ENCODE measurements at regions not wholly inside any gene's neighbourhood (a gene's known extent, or its start where the extent isn't known, plus 50 kb on each side); places are given as distances from the start of the nearest gene placed in this dataset.
"Not testable (repeated sequence)": the region's sequence is repeated elsewhere in the genome, so short reads cannot be mapped to it uniquely, and the experiment has no call there.

DNA sequence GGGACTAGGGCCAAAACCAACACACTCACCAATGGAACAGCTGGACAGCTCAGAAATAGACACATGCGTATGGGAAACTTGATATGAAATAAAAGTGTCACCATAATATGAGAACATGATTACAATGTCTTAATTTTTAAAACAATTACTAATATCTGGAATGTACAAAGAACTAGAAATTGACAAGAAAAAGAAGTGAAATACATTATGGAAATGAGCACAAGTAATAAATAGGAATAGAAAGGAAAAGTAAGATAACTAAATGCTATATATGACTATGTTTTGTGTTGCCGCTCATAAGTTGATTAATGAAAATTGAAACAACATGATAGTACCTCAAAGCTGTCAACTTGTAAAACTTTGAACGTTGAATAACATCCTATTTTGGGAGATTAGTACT, 801.1 kb downstream of the SLITRK5 start:
- 75 to 77% methylated on average over 3 of the region's 3 CpGs for WGBS, 2 donors
- Histone ChIP-seq H3K27me3 (ENCODE audit: control insufficient read depth in 1 of 2, insufficient read depth in 2 of 2, low read length in 2 of 2) (no peaks in the 10 kb centered on the region), H3K4me3 (ENCODE audit: low read depth in 1 of 2, low read length in 2 of 2) (no peak overlapping the region), H3K27ac (ENCODE audit: low read depth in 2 of 2, low read length in 1 of 2) (no peak overlapping the region), H3K9me3 (ENCODE audit: control insufficient read depth in 2 of 2, insufficient read depth in 1 of 2, low read depth in 1 of 2, low read length in 1 of 2) (no peaks in the 10 kb centered on the region), H3K36me3 (ENCODE audit: control insufficient read depth in 2 of 2, insufficient read depth in 2 of 2, low read length in 1 of 2) (no peaks in the 10 kb centered on the region), H3K4me1 (ENCODE audit: control insufficient read depth in 2 of 2, insufficient read depth in 2 of 2, low read length in 1 of 2) (no peaks in the 10 kb centered on the region)

DNA sequence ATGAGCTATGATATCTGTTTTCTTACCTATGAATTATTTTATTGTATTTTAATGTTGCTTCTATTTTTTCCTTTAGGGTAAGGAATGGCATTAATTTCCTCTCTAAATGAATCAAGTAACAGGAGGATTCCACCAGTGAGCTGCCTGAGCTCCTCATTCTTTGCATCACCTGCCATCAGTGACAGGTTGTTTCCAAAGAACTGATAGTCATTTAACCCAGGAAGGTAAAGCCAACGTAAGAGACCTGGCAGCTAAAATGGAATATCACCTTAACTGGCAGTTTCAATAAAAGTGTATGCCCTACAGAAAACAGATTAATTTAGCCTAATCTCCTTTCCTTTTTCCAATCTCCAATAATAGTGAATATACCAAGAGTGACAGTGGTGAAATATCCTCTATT, 812.0 kb downstream of the SLITRK5 start:
- 80 to 84% methylated on average over 1 of the region's 1 CpG for WGBS, 2 donors

DNA sequence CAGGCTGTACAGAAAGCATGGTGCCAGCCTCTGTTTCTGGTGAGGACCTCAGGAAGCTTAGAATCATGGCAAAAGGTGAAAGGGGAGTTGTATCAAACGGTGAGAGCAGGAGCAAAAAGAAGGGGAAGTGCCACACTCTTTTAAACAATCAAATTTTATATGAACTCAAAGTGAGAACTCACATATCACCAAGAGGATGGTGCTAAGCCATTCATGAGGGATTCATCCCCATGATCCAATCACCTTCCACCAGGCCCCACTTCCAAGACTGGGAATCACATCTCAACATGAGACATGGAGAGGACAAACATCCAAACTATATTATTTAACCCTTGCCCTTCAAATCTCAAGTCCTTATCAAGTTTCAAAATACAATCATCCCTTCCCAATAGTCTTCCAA, 836.7 kb downstream of the SLITRK5 start:
- peaks cover 5 to 10% of the 10 kb centered on the region in 2 donors for H3K9me3 ChIP-seq (ENCODE audit: control insufficient read depth in 2 of 2, insufficient read depth in 1 of 2, low read depth in 1 of 2, low read length in 1 of 2)
- no peak overlapping the region for H3K4me3 ChIP-seq (ENCODE audit: low read depth in 1 of 2, low read length in 2 of 2)
- no peaks in the 10 kb centered on the region for H3K36me3 ChIP-seq (ENCODE audit: control insufficient read depth in 2 of 2, insufficient read depth in 2 of 2, low read length in 1 of 2)
- no peak overlapping the region for H3K27ac ChIP-seq (ENCODE audit: low read depth in 2 of 2, low read length in 1 of 2)
- H3K4me1 ChIP-seq (ENCODE audit: control insufficient read depth in 2 of 2, insufficient read depth in 2 of 2, low read length in 1 of 2), result no peaks in the 10 kb centered on the region
- 35 to 38% methylated on average over 1 of the region's 1 CpG for WGBS, 2 donors
- H3K27me3 ChIP-seq (ENCODE audit: control insufficient read depth in 1 of 2, insufficient read depth in 2 of 2, low read length in 2 of 2), result no peaks in the 10 kb centered on the region

More for the DNA sequence above, 812.0 kb downstream of the SLITRK5 start:
- no peaks in the 10 kb centered on the region for H3K4me1 ChIP-seq (ENCODE audit: control insufficient read depth in 2 of 2, insufficient read depth in 2 of 2, low read length in 1 of 2)
- H3K36me3 ChIP-seq (ENCODE audit: control insufficient read depth in 2 of 2, insufficient read depth in 2 of 2, low read length in 1 of 2), result no peaks in the 10 kb centered on the region
- no peaks in the 10 kb centered on the region for H3K9me3 ChIP-seq (ENCODE audit: control insufficient read depth in 2 of 2, insufficient read depth in 1 of 2, low read depth in 1 of 2, low read length in 1 of 2)
- H3K4me3 ChIP-seq (ENCODE audit: low read depth in 1 of 2, low read length in 2 of 2), result no peak overlapping the region
- H3K27ac ChIP-seq (ENCODE audit: low read depth in 2 of 2, low read length in 1 of 2), result no peak overlapping the region
- no peaks in the 10 kb centered on the region for H3K27me3 ChIP-seq (ENCODE audit: control insufficient read depth in 1 of 2, insufficient read depth in 2 of 2, low read length in 2 of 2)

GRCh38 chr13:88512993-88513392, 841.8 kb downstream of the SLITRK5 start:
- WGBS, 2 donors, result 91 to 97% methylated on average over 1 to 2 of the region's 3 CpGs
- not testable (repeated sequence) for H3K9me3 ChIP-seq (ENCODE audit: control insufficient read depth in 2 of 2, insufficient read depth in 1 of 2, low read depth in 1 of 2, low read length in 1 of 2); H3K27me3 ChIP-seq (ENCODE audit: control insufficient read depth in 1 of 2, insufficient read depth in 2 of 2, low read length in 2 of 2)

DNA sequence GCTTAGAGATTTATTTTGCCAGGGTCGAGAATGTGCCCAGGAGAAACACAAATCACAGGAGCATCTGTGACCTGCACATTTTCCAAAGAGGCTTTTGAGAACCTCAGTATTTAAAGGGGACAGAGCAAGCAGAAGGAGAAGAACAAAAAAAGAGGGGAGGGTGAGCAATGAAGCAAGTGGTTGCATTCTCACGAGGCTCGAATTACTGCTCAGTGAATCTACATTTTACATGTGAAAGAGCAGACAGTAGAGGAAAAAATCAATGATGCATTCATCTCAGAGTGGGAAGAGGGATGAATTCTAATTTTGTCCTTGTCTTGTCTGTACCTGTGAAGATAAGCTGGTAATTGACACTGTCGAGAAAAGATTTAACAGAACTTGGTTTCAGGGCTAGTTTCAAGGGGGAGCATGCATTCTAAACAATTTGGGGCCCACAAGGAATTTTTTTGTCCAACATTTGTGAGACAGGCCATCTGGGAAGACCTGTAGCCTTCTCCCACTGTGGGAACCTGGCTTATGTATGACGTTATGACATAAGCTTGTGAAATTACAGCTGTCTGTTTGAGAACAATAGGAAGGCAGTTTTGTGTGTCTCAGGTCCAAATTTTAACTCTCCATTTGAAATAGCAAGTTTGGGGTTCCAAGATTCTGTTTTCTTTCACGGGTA, 855.1 kb downstream of the SLITRK5 start:
- no peaks in the 10 kb centered on the region for H3K4me1 ChIP-seq (ENCODE audit: control insufficient read depth in 2 of 2, insufficient read depth in 2 of 2, low read length in 1 of 2)
- WGBS, 2 donors, result 61 to 66% methylated on average over 6 of the region's 6 CpGs

More at GRCh38 chr13:88512993-88513392, 841.8 kb downstream of the SLITRK5 start:
- H3K4me3 ChIP-seq (ENCODE audit: low read depth in 1 of 2, low read length in 2 of 2); H3K36me3 ChIP-seq (ENCODE audit: control insufficient read depth in 2 of 2, insufficient read depth in 2 of 2, low read length in 1 of 2); H3K4me1 ChIP-seq (ENCODE audit: control insufficient read depth in 2 of 2, insufficient read depth in 2 of 2, low read length in 1 of 2); H3K27ac ChIP-seq (ENCODE audit: low read depth in 2 of 2, low read length in 1 of 2): not testable (repeated sequence)

DNA sequence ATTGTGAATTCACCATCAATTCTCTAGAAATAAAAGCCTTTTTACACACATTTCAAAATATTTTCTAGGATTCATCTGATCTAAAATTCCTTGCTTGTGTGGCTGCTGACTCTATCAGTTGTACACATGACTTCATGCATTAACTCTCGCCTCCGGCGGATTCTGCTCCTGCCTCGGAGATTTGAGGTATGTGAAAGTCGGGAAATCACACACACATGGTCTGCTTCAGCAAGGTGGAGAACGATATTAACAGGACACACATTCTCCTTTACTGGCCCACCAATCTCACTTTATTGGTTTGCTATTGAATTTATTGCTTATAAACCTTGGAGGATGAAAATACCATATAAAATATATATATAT, 855.7 kb downstream of the SLITRK5 start:
- WGBS, 2 donors, result 92 to 94% methylated on average over 6 of the region's 6 CpGs

More for the DNA sequence above, 855.1 kb downstream of the SLITRK5 start:
- H3K9me3 ChIP-seq (ENCODE audit: control insufficient read depth in 2 of 2, insufficient read depth in 1 of 2, low read depth in 1 of 2, low read length in 1 of 2), result peaks cover 0 to 2% of the 10 kb centered on the region in 2 donors
- no peaks in the 10 kb centered on the region for H3K36me3 ChIP-seq (ENCODE audit: control insufficient read depth in 2 of 2, insufficient read depth in 2 of 2, low read length in 1 of 2)
- no peak overlapping the region for H3K4me3 ChIP-seq (ENCODE audit: low read depth in 1 of 2, low read length in 2 of 2)
- H3K27me3 ChIP-seq (ENCODE audit: control insufficient read depth in 1 of 2, insufficient read depth in 2 of 2, low read length in 2 of 2), result no peaks in the 10 kb centered on the region
- H3K27ac ChIP-seq (ENCODE audit: low read depth in 2 of 2, low read length in 1 of 2), result no peak overlapping the region

GRCh38 chr13:88541994-88542393, 870.8 kb downstream of the SLITRK5 start:
- no peak overlapping the region for H3K27ac ChIP-seq (ENCODE audit: low read depth in 2 of 2, low read length in 1 of 2)
- H3K4me1 ChIP-seq (ENCODE audit: control insufficient read depth in 2 of 2, insufficient read depth in 2 of 2, low read length in 1 of 2), result no peaks in the 10 kb centered on the region
- WGBS, 2 donors, result 90 to 94% methylated on average over 1 of the region's 1 CpG
- H3K27me3 ChIP-seq (ENCODE audit: control insufficient read depth in 1 of 2, insufficient read depth in 2 of 2, low read length in 2 of 2), result no peaks in the 10 kb centered on the region
- no peaks in the 10 kb centered on the region for H3K9me3 ChIP-seq (ENCODE audit: control insufficient read depth in 2 of 2, insufficient read depth in 1 of 2, low read depth in 1 of 2, low read length in 1 of 2)
- H3K36me3 ChIP-seq (ENCODE audit: control insufficient read depth in 2 of 2, insufficient read depth in 2 of 2, low read length in 1 of 2), result no peaks in the 10 kb centered on the region
- H3K4me3 ChIP-seq (ENCODE audit: low read depth in 1 of 2, low read length in 2 of 2), result no peak overlapping the region

More for the DNA sequence above, 855.7 kb downstream of the SLITRK5 start:
- Histone ChIP-seq H3K36me3 (ENCODE audit: control insufficient read depth in 2 of 2, insufficient read depth in 2 of 2, low read length in 1 of 2) (no peaks in the 10 kb centered on the region), H3K27ac (ENCODE audit: low read depth in 2 of 2, low read length in 1 of 2) (no peak overlapping the region), H3K9me3 (ENCODE audit: control insufficient read depth in 2 of 2, insufficient read depth in 1 of 2, low read depth in 1 of 2, low read length in 1 of 2) (peaks cover 0 to 2% of the 10 kb centered on the region in 2 donors), H3K4me3 (ENCODE audit: low read depth in 1 of 2, low read length in 2 of 2) (no peak overlapping the region), H3K27me3 (ENCODE audit: control insufficient read depth in 1 of 2, insufficient read depth in 2 of 2, low read length in 2 of 2) (no peaks in the 10 kb centered on the region), H3K4me1 (ENCODE audit: control insufficient read depth in 2 of 2, insufficient read depth in 2 of 2, low read length in 1 of 2) (no peaks in the 10 kb centered on the region)

GRCh38 chr13:88544836-88545235, 873.7 kb downstream of the SLITRK5 start:
- H3K27me3 ChIP-seq (ENCODE audit: control insufficient read depth in 1 of 2, insufficient read depth in 2 of 2, low read length in 2 of 2), result no peaks in the 10 kb centered on the region
- H3K36me3 ChIP-seq (ENCODE audit: control insufficient read depth in 2 of 2, insufficient read depth in 2 of 2, low read length in 1 of 2), result no peaks in the 10 kb centered on the region
- 44 to 86% methylated on average over 1 of the region's 1 CpG for WGBS, 2 donors
- no peaks in the 10 kb centered on the region for H3K9me3 ChIP-seq (ENCODE audit: control insufficient read depth in 2 of 2, insufficient read depth in 1 of 2, low read depth in 1 of 2, low read length in 1 of 2)
- H3K27ac ChIP-seq (ENCODE audit: low read depth in 2 of 2, low read length in 1 of 2), result no peak overlapping the region
- no peak overlapping the region for H3K4me3 ChIP-seq (ENCODE audit: low read depth in 1 of 2, low read length in 2 of 2)
- no peaks in the 10 kb centered on the region for H3K4me1 ChIP-seq (ENCODE audit: control insufficient read depth in 2 of 2, insufficient read depth in 2 of 2, low read length in 1 of 2)

GRCh38 chr13:88552966-88553365, 881.8 kb downstream of the SLITRK5 start:
- WGBS, 2 donors, result 86 to 91% methylated on average over 2 of the region's 2 CpGs
- no peaks in the 10 kb centered on the region for H3K9me3 ChIP-seq (ENCODE audit: control insufficient read depth in 2 of 2, insufficient read depth in 1 of 2, low read depth in 1 of 2, low read length in 1 of 2)
- no peaks in the 10 kb centered on the region for H3K36me3 ChIP-seq (ENCODE audit: control insufficient read depth in 2 of 2, insufficient read depth in 2 of 2, low read length in 1 of 2)
- H3K27me3 ChIP-seq (ENCODE audit: control insufficient read depth in 1 of 2, insufficient read depth in 2 of 2, low read length in 2 of 2), result no peaks in the 10 kb centered on the region
- no peak overlapping the region for H3K27ac ChIP-seq (ENCODE audit: low read depth in 2 of 2, low read length in 1 of 2)
- no peaks in the 10 kb centered on the region for H3K4me1 ChIP-seq (ENCODE audit: control insufficient read depth in 2 of 2, insufficient read depth in 2 of 2, low read length in 1 of 2)
- H3K4me3 ChIP-seq (ENCODE audit: low read depth in 1 of 2, low read length in 2 of 2), result no peak overlapping the region

DNA sequence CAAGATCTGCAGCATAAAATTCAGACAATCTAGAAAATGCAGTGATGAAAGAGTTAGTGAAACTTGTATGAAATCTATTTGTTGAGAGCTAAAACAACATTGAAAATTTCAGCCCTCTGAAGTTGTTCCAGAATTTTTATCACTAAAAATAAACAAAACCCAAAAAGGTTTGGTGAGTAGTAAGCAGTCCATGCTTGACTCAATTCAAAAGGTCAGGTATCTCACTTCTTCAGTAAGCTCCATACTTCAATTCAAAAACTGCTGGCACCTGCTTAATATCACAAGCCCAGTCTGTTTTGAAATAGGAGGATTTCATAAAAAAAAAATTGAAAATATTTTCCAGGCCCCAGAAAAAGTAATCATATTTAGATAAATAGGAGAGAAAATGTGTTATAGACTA, 894.4 kb downstream of the SLITRK5 start:
- no peak overlapping the region for H3K27ac ChIP-seq (ENCODE audit: low read depth in 2 of 2, low read length in 1 of 2)
- no peaks in the 10 kb centered on the region for H3K36me3 ChIP-seq (ENCODE audit: control insufficient read depth in 2 of 2, insufficient read depth in 2 of 2, low read length in 1 of 2)
- no peaks in the 10 kb centered on the region for H3K4me1 ChIP-seq (ENCODE audit: control insufficient read depth in 2 of 2, insufficient read depth in 2 of 2, low read length in 1 of 2)
- H3K9me3 ChIP-seq (ENCODE audit: control insufficient read depth in 2 of 2, insufficient read depth in 1 of 2, low read depth in 1 of 2, low read length in 1 of 2), result no peaks in the 10 kb centered on the region
- no peaks in the 10 kb centered on the region for H3K27me3 ChIP-seq (ENCODE audit: control insufficient read depth in 1 of 2, insufficient read depth in 2 of 2, low read length in 2 of 2)
- H3K4me3 ChIP-seq (ENCODE audit: low read depth in 1 of 2, low read length in 2 of 2), result no peak overlapping the region

All from esophagus (tissue), 2 donors.